Smooth muscle cell (in vitro differentiated cells): ENCODE measurements at regions not wholly inside any gene's neighbourhood (a gene's known extent, or its start where the extent isn't known, plus 50 kb on each side); places are given as distances from the start of the nearest gene placed in this dataset.

ENCODE experiments used
- DNase-seq: peaks from one replicate; lab custom pipeline; 2025; ENCODE audit not compliant: unreplicated experiment; lab: John Stamatoyannopoulos, UW
- H2AFZ ChIP-seq: fragments of 200-600 bp; sonication (generic); 2 replicates; pipeline ENCODE4 v1.6.0; 2016; ENCODE audit warnings: antibody characterized with exemption, low read depth, mild to moderate bottlenecking
- H3F3A ChIP-seq: fragments of 200-600 bp; sonication (generic); 2 replicates; pipeline ENCODE4 v1.6.0; 2017; ENCODE audit warnings: antibody characterized with exemption, low read depth
- H3K27ac ChIP-seq: fragments of 200-600 bp; sonication (generic); 2 replicates; pipeline ENCODE4 v1.5.1; 2016; ENCODE audit warnings: low read depth, mild to moderate bottlenecking
- H3K27me3 ChIP-seq: fragments of 200-600 bp; sonication (generic); 2 replicates; pipeline ENCODE4 v1.6.1; 2016; ENCODE audit warnings: low read depth, mild to moderate bottlenecking
- H3K36me3 ChIP-seq: fragments of 200-600 bp; sonication (generic); 2 replicates; pipeline ENCODE4 v1.5.1; 2016; ENCODE audit warnings: low read depth
- H3K4me1 ChIP-seq: fragments of 200-600 bp; sonication (generic); 2 replicates; pipeline ENCODE4 v1.5.1; 2016; ENCODE audit warnings: low read depth
- H3K4me2 ChIP-seq: fragments of 200-600 bp; sonication (generic); 2 replicates; pipeline ENCODE4 v1.6.0; 2016; ENCODE audit warnings: mild to moderate bottlenecking
- H3K4me3 ChIP-seq: fragments of 200-600 bp; sonication (generic); 2 replicates; pipeline ENCODE4 v1.5.1; 2016; ENCODE audit warnings: mild to moderate bottlenecking
- H3K79me2 ChIP-seq: fragments of 200-600 bp; sonication (generic); 2 replicates; pipeline ENCODE4 v1.6.0; 2016; ENCODE audit warnings: low read depth, mild to moderate bottlenecking
- H3K9ac ChIP-seq: fragments of 200-600 bp; sonication (generic); 2 replicates; pipeline ENCODE4 v1.6.0; 2016; ENCODE audit warnings: low read depth
- H3K9me3 ChIP-seq: fragments of 200-600 bp; sonication (generic); replicated peaks from 2 replicates; pipeline ENCODE4 v1.5.1; 2016; ENCODE audit warnings: low read depth
- H4K20me1 ChIP-seq: fragments of 200-600 bp; sonication (generic); 2 replicates; pipeline ENCODE4 v1.6.0; 2016; ENCODE audit warnings: low read depth
- CTCF ChIP-seq: fragments of 200-600 bp; sonication (generic); IDR thresholded peaks from 2 replicates; pipeline ENCODE4 v1.5.1; 2017; ENCODE audit warnings: borderline replicate concordance, mild to moderate bottlenecking, antibody characterized with exemption; ENCODE audit not compliant: insufficient read depth, poor library complexity, severe bottlenecking
- WGBS: methylation state at CpG from one replicate; pipeline ENCODE4 v1.1.7; 2016; ENCODE audit warnings: low lambda C conversion rate; 5-methylcytosine and 5-hydroxymethylcytosine counted together

GRCh38 chr15:87614704-87615103, 641.8 kb downstream of the NTRK3 start:
- TF ChIP-seq CTCF: no peak
- H3K36me3 ChIP-seq: no peaks in the 10 kb centered on the region
- H3K27ac ChIP-seq: no peak overlapping the region
- H3K79me2 ChIP-seq: no peaks in the 10 kb centered on the region
- no peaks in the 10 kb centered on the region for H3K27me3 ChIP-seq
- H3K9me3 ChIP-seq: no peaks in the 10 kb centered on the region
- WGBS: 94% methylated on average over 9 of the region's 9 CpGs
- H3K9ac ChIP-seq: no peak overlapping the region
- no peak overlapping the region for H3K4me3 ChIP-seq
- no peak overlapping the region for H3K4me2 ChIP-seq
- peaks cover 13% of the 10 kb centered on the region for H3F3A ChIP-seq
- no peaks in the 10 kb centered on the region for H4K20me1 ChIP-seq
- H3K4me1 ChIP-seq: no peaks in the 10 kb centered on the region
- no peak for DNase-seq
- H2AFZ ChIP-seq: no peak overlapping the region

DNA sequence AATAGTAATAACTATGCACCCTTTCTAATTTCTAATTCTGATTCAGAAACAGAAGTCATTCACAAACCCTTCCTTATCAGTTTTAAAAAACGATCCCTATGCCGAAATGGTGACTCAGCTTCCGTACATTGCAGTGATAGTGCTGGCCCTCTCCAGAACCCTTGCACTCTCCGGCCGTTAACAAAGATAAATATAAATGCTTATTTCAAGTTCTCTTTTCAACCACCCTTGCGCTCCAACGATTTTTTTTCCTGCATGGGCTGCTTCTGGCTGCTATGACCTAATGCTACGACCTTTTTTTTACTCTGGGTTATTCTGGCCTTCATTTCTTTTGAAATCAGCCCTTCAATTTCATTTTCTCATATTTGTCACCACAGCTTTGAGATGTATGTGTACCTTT, 646.2 kb downstream of the NTRK3 start:
- DNase-seq: no peak
- 25% methylated on average over 8 of the region's 8 CpGs for WGBS
- Histone ChIP-seq H3K4me3 (no peak overlapping the region), H3K27me3 (no peaks in the 10 kb centered on the region), H3K27ac (peak overlapping the region; percentile 41), H3F3A (peaks cover 14% of the 10 kb centered on the region), H4K20me1 (no peaks in the 10 kb centered on the region), H3K4me1 (no peaks in the 10 kb centered on the region), H3K36me3 (no peaks in the 10 kb centered on the region), H3K9me3 (no peaks in the 10 kb centered on the region), H2AFZ (no peak overlapping the region), H3K79me2 (no peaks in the 10 kb centered on the region), H3K4me2 (peak overlapping the region; percentile 65), H3K9ac (no peak overlapping the region)
- TF ChIP-seq CTCF: no peak

DNA sequence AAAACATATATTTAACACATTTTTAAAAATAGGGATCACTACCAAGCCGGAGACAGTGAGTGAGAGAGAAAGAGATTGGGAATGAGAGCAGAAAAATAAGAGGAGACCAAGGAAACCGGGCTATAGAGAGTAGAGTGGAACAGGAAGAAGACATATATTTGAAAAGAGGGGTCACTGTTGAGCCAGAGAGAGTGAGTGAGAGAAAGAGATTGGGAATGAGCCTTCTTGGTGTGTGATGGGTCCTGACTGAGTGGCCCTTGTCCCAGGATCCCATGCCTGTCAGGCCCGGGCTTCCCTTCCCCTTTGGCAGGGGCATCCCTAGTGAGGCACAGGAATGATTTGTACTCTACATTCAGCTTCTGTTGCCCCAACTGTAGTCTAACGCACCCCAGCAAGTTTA, 646.6 kb downstream of the NTRK3 start:
- no peak for TF ChIP-seq CTCF
- Histone ChIP-seq H3K79me2 (no peaks in the 10 kb centered on the region), H3K9ac (no peak overlapping the region), H3K36me3 (no peaks in the 10 kb centered on the region), H2AFZ (no peak overlapping the region), H4K20me1 (no peaks in the 10 kb centered on the region), H3K27ac (peak overlapping the region; percentile 41), H3F3A (peaks cover 14% of the 10 kb centered on the region), H3K27me3 (no peaks in the 10 kb centered on the region), H3K4me1 (no peaks in the 10 kb centered on the region), H3K9me3 (no peaks in the 10 kb centered on the region), H3K4me3 (no peak overlapping the region), H3K4me2 (peak overlapping the region; percentile 65)
- WGBS: 77% methylated on average over 4 of the region's 4 CpGs
- no peak for DNase-seq

DNA sequence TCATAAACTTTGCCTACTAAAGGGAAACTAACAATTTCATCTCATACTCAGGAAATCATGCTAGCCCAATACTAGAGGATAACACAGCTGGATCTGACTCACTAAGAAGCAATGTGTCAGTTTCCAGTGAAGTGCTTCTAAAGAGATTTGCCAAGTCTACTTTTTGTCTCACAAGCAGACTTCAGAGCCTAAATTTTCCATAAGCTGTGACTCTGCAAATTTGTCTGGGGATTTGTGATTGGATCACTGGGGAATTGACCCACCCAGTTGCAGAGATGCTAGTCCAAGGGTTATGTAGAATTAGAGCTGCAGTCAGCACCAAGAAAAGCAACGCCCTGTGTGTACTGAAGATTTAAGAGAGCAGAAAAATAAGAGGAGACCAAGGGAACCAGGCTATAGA, 647.1 kb downstream of the NTRK3 start:
- Histone ChIP-seq H3K4me2 (peak overlapping the region; percentile 65), H2AFZ (no peak overlapping the region), H3K4me1 (no peaks in the 10 kb centered on the region), H3K27ac (peak overlapping the region; percentile 41), H3F3A (peaks cover 14% of the 10 kb centered on the region), H3K9ac (no peak overlapping the region), H3K4me3 (no peak overlapping the region), H4K20me1 (no peaks in the 10 kb centered on the region), H3K36me3 (no peaks in the 10 kb centered on the region), H3K79me2 (no peaks in the 10 kb centered on the region), H3K27me3 (no peaks in the 10 kb centered on the region), H3K9me3 (no peaks in the 10 kb centered on the region)
- WGBS: 30% methylated on average over 1 of the region's 1 CpG
- TF ChIP-seq CTCF: no peak
- no peak for DNase-seq
